Fibroblast of villous mesenchyme (primary cell): ENCODE measurements at regions not wholly inside any gene's neighbourhood (a gene's known extent, or its start where the extent isn't known, plus 50 kb on each side); places are given as distances from the start of the nearest gene placed in this dataset.
"Not testable (repeated sequence)": the region's sequence is repeated elsewhere in the genome, so short reads cannot be mapped to it uniquely, and the experiment has no call there.

Experiments
- DNase-seq: peaks from one replicate; pipeline ENCODE4 v3.0.0-alpha.2; 2010; ENCODE audit warnings: low read depth
- H3K4me3 ChIP-seq: 2 replicates; pipeline ENCODE4 v1.5.1; 2011; ENCODE audit warnings: low read depth, mild to moderate bottlenecking, low read length
- CTCF ChIP-seq: IDR thresholded peaks from 2 replicates; pipeline ENCODE4 v1.5.1; 2012; ENCODE audit warnings: low read depth, mild to moderate bottlenecking, low read length; ENCODE audit not compliant: insufficient read depth

- no peak for TF ChIP-seq CTCF
- no peak for DNase-seq
- H3K4me3 ChIP-seq = no peak overlapping the region
These were observed 189.7 kb downstream of the CSNK1G3 start for GRCh38 chr5:123701511-123702200.

- no peak for TF ChIP-seq CTCF
- no peak overlapping the region for H3K4me3 ChIP-seq
- DNase-seq = peak; percentile 85
These were observed 188.8 kb downstream of the CSNK1G3 start for GRCh38 chr5:123700624-123701287.

GRCh38 chr5:123699571-123699970, 187.6 kb downstream of the CSNK1G3 start:
- no peak for DNase-seq
- TF ChIP-seq CTCF = no peak
- no peak overlapping the region for H3K4me3 ChIP-seq

- not testable (repeated sequence) for DNase-seq, H3K4me3 ChIP-seq
These were observed 187.0 kb downstream of the CSNK1G3 start for GRCh38 chr5:123698937-123699336.

GRCh38 chr5:123696921-123697341, 185.0 kb downstream of the CSNK1G3 start:
- no peak overlapping the region for H3K4me3 ChIP-seq
- TF ChIP-seq CTCF = no peak
- no peak for DNase-seq

DNA sequence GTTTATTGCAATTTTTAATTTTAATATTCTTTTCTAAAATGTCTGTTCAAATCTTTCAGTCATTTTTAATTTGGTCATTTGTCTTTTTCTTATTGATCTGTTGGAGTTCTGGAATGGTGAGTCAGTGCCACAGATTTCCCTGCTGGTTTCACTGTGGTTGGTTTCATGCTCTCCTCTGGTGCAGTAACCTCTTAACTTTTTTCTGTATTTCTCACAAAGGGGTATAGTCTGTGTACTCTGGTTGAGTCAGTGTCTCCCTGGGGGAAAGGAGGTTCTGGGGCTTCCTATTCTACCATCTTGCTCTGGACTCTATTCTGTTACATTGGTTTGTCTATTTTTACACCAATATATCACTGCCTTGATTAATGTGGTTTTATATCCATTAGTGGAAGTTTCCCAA, 178.8 kb downstream of the CSNK1G3 start:
- TF ChIP-seq CTCF = no peak
- DNase-seq = no peak
- H3K4me3 ChIP-seq = no peak overlapping the region

- peak; percentile 43 for DNase-seq
- no peak for TF ChIP-seq CTCF
- H3K4me3 ChIP-seq = no peak overlapping the region
These were observed 169.1 kb downstream of the CSNK1G3 start for GRCh38 chr5:123681061-123681460.
